ENCODE measurements at regions not wholly inside any gene's neighbourhood (a gene's known extent, or its start where the extent isn't known, plus 50 kb on each side); places are given as distances from the start of the nearest gene placed in this dataset.

GRCh38 chr7:41421056-41421455, 281.8 kb downstream of the INHBA start:
- Histone ChIP-seq H3K36me3 (no peaks in the 10 kb centered on the region), H3K27me3 (no peaks in the 10 kb centered on the region), H3K9me3 (no peaks in the 10 kb centered on the region), H3K4me1 (no peaks in the 10 kb centered on the region), H3K4me3 (no peak overlapping the region), H3K27ac (no peak overlapping the region)
- no peak for TF ChIP-seq CTCF (IDR thresholded peaks at IDR 0.05)
- TF ChIP-seq POLR2A (IDR thresholded peaks at IDR 0.05) = no peak
- intact Hi-C loops (cut with DNase I; ENCODE audit: low total_unique reads) = no loop called here
- no peak for DNase-seq

- no peaks in the 10 kb centered on the region for H3K4me1 ChIP-seq
- no peak for DNase-seq
- H3K9me3 ChIP-seq = no peaks in the 10 kb centered on the region
- no peaks in the 10 kb centered on the region for H3K27me3 ChIP-seq
- H3K4me3 ChIP-seq = no peak overlapping the region
- H3K36me3 ChIP-seq = no peaks in the 10 kb centered on the region
- intact Hi-C loops (cut with DNase I; ENCODE audit: low total_unique reads) = no loop called here
- H3K27ac ChIP-seq = no peak overlapping the region
- TF ChIP-seq POLR2A (IDR thresholded peaks at IDR 0.05) = no peak
- TF ChIP-seq CTCF (IDR thresholded peaks at IDR 0.05) = no peak
These were observed 282.5 kb downstream of the INHBA start for GRCh38 chr7:41420421-41420820.

GRCh38 chr7:41418337-41418736, 284.6 kb downstream of the INHBA start:
- Histone ChIP-seq H3K27ac (no peak overlapping the region), H3K27me3 (no peaks in the 10 kb centered on the region), H3K4me1 (no peaks in the 10 kb centered on the region), H3K36me3 (no peaks in the 10 kb centered on the region), H3K9me3 (no peaks in the 10 kb centered on the region), H3K4me3 (no peak overlapping the region)
- no peak for DNase-seq
- TF ChIP-seq POLR2A (IDR thresholded peaks at IDR 0.05) (no peak), CTCF (IDR thresholded peaks at IDR 0.05) (no peak)
- intact Hi-C loops (cut with DNase I; ENCODE audit: low total_unique reads) = no loop called here

DNA sequence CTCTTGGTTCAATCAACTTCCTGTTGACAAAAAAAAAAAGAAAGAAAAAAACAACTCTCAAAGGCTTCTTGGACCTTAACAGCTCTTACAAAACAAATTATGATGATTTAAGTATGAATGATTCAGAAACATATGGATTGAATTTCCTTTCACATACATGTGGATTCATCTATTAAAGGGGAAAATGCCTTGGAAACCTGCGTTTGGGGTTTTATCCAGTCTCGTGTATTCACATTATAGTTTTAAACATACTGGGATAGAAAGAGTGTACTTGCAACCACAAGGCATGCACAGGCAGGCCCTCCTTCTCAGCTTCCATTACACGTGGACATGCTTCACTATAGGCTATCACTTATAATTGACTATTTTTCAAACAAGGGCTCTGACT, 286.7 kb downstream of the INHBA start:
- intact Hi-C loops (cut with DNase I; ENCODE audit: low total_unique reads) = no loop called here
- TF ChIP-seq POLR2A (IDR thresholded peaks at IDR 0.05) = no peak
- TF ChIP-seq CTCF (IDR thresholded peaks at IDR 0.05) = no peak
- H3K4me1 ChIP-seq = no peaks in the 10 kb centered on the region

GRCh38 chr7:41415471-41416207, 287.3 kb downstream of the INHBA start:
- no peaks in the 10 kb centered on the region for H3K4me1 ChIP-seq

More for the DNA sequence above, 286.7 kb downstream of the INHBA start:
- Histone ChIP-seq H3K4me3 (no peak overlapping the region), H3K27ac (no peak overlapping the region), H3K36me3 (no peaks in the 10 kb centered on the region), H3K9me3 (no peaks in the 10 kb centered on the region), H3K27me3 (no peaks in the 10 kb centered on the region)
- no peak for DNase-seq

More at GRCh38 chr7:41415471-41416207, 287.3 kb downstream of the INHBA start:
- Histone ChIP-seq H3K36me3 (no peaks in the 10 kb centered on the region), H3K9me3 (no peaks in the 10 kb centered on the region), H3K27me3 (no peaks in the 10 kb centered on the region), H3K4me3 (no peak overlapping the region), H3K27ac (no peak overlapping the region)
- TF ChIP-seq CTCF (IDR thresholded peaks at IDR 0.05) (no peak), POLR2A (IDR thresholded peaks at IDR 0.05) (no peak)
- intact Hi-C loops (cut with DNase I; ENCODE audit: low total_unique reads) = no loop called here
- DNase-seq = no peak
